Left ventricle myocardium superior (tissue), 1 donor: ENCODE measurements at regions not wholly inside any gene's neighbourhood (a gene's known extent, or its start where the extent isn't known, plus 50 kb on each side); places are given as distances from the start of the nearest gene placed in this dataset.

Experiments
- ATAC-seq: fragments of 200-7000 bp; cut with Tn5 transposase; one replicate; pipeline ENCODE4 v1.9.1; 2020; ENCODE audit warnings: mild to moderate bottlenecking, moderate library complexity
- DNase-seq: peaks from one replicate; pipeline ENCODE4 v3.0.0-alpha.2; 2020
- intact Hi-C: fragments of 100-400 bp; cut with micrococcal nuclease; formaldehyde crosslinking; loops from one replicate; pipeline ENCODE4 v1.11.0; 2022
- donor health status: DM: no; HTN: yes; CAD: no; lungs with severe emphysema.

GRCh38 chr6:137434640-137435039 is 59.6 kb downstream of the OLIG3 start:
- DNase-seq (no peak), ATAC-seq (no peak)
- intact Hi-C loops, result no loop called here

GRCh38 chr6:137432054-137432611 is 62.1 kb downstream of the OLIG3 start:
- no peak for ATAC-seq
- intact Hi-C loops, result no loop called here
- no peak for DNase-seq

- intact Hi-C loops, result no loop called here
- ATAC-seq (no peak), DNase-seq (no peak)
Observed at GRCh38 chr6:137430954-137431353, 63.2 kb downstream of the OLIG3 start.

GRCh38 chr6:137427656-137428290 is 66.4 kb downstream of the OLIG3 start:
- no peak for DNase-seq
- ATAC-seq, result no peak
- intact Hi-C loops, result no loop called here

- intact Hi-C loops, result no loop called here
- DNase-seq (no peak), ATAC-seq (no peak)
Observed at GRCh38 chr6:137426007-137426689, 68.0 kb downstream of the OLIG3 start.

- ATAC-seq, result no peak
- intact Hi-C loops, result no loop called here
- no peak for DNase-seq
Observed at GRCh38 chr6:137424251-137424650, 69.9 kb downstream of the OLIG3 start.

GRCh38 chr6:137423451-137424168 is 70.6 kb downstream of the OLIG3 start:
- ATAC-seq, result no peak
- intact Hi-C loops, result no loop called here
- no peak for DNase-seq

GRCh38 chr6:137417396-137417795 is 76.8 kb downstream of the OLIG3 start:
- DNase-seq, result no peak
- intact Hi-C loops, result no loop called here
- no peak for ATAC-seq

- intact Hi-C loops, result no loop called here
- ATAC-seq (peak; percentile 86), DNase-seq (no peak)
Observed at GRCh38 chr6:137416376-137417109, 77.7 kb downstream of the OLIG3 start.

GRCh38 chr6:137415834-137416190 is 78.4 kb downstream of the OLIG3 start:
- intact Hi-C loops, result no loop called here
- ATAC-seq (no peak), DNase-seq (no peak)

- intact Hi-C loops, result no loop called here
- peak; percentile 49 for DNase-seq
- ATAC-seq, result peak; percentile 95
Observed at GRCh38 chr6:137415127-137415833, 78.9 kb downstream of the OLIG3 start.

- no peak for DNase-seq
- intact Hi-C loops, result no loop called here
- no peak for ATAC-seq
Observed at GRCh38 chr6:137414599-137414998, 79.6 kb downstream of the OLIG3 start.

GRCh38 chr6:137413482-137413881 is 80.7 kb downstream of the OLIG3 start:
- no peak for ATAC-seq
- intact Hi-C loops, result no loop called here

GRCh38 chr6:137412562-137412961 is 81.6 kb downstream of the OLIG3 start:
- DNase-seq (no peak), ATAC-seq (no peak)
- intact Hi-C loops, result no loop called here

More at GRCh38 chr6:137413482-137413881, 80.7 kb downstream of the OLIG3 start:
- DNase-seq, result no peak

- intact Hi-C loops, result no loop called here
- ATAC-seq (no peak), DNase-seq (no peak)
Observed at GRCh38 chr6:137409266-137409777, 84.9 kb downstream of the OLIG3 start.

- DNase-seq (no peak), ATAC-seq (no peak)
- intact Hi-C loops, result no loop called here
Observed at GRCh38 chr6:137407816-137408215, 86.4 kb downstream of the OLIG3 start.

- DNase-seq (no peak), ATAC-seq (no peak)
- intact Hi-C loops, result no loop called here
Observed at GRCh38 chr6:137405806-137406205, 88.4 kb downstream of the OLIG3 start.

- intact Hi-C loops, result no loop called here
- ATAC-seq (no peak), DNase-seq (no peak)
Observed at GRCh38 chr6:137403855-137404254, 90.3 kb downstream of the OLIG3 start.

GRCh38 chr6:137403443-137403842 is 90.8 kb downstream of the OLIG3 start:
- ATAC-seq (no peak), DNase-seq (no peak)
- intact Hi-C loops, result no loop called here
